Stimulated activated CD8-positive, alpha-beta memory T cell treated with anti-CD3 and anti-CD28 coated beads, Interleukin-7, amount 100 ng/mL, for 48 hours (primary cell): ENCODE measurements at regions not wholly inside any gene's neighbourhood (a gene's known extent, or its start where the extent isn't known, plus 50 kb on each side); places are given as distances from the start of the nearest gene placed in this dataset.

Source experiments
- DNase-seq, 2 donors: peaks; one replicate each; pipeline ENCODE4 v3.0.0-alpha.2; 2020; ENCODE audit warnings: low read depth in 1 of 2; ENCODE audit errors: extremely low read depth in 1 of 2

GRCh38 chr13:74045583-74045982 lies 88.6 kb downstream of the KLF12 start:
- no peak for DNase-seq

DNA sequence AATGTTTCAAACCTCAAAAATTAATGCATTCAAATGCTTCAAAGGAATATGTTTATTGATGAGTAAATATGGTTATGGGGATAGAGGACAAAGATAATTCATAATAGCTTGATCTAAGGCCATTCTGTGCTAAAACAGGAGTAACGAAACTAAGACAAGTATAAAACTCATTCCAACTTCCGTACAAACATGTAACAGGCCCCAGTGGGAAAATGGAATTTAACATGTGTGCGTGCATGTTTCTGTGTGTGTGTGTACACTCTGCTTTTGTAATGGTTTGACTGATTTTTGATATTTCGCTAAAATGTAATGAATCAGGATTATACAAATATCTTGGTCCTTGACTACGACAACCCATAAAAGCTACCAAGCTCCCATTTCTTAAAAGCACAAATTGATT lies 91.0 kb downstream of the KLF12 start:
- no peak for DNase-seq

GRCh38 chr13:74040200-74040599 lies 94.0 kb downstream of the KLF12 start:
- DNase-seq: no peak

GRCh38 chr13:74039667-74040066 lies 94.5 kb downstream of the KLF12 start:
- no peak for DNase-seq

GRCh38 chr13:74039154-74039553 lies 95.0 kb downstream of the KLF12 start:
- no peak for DNase-seq

- no peak for DNase-seq
Measured at GRCh38 chr13:74037762-74038161, 96.4 kb downstream of the KLF12 start.

GRCh38 chr13:74036373-74036772 lies 97.8 kb downstream of the KLF12 start:
- DNase-seq: no peak

- DNase-seq: no peak
Measured at GRCh38 chr13:74035896-74036295, 98.3 kb downstream of the KLF12 start.

DNA sequence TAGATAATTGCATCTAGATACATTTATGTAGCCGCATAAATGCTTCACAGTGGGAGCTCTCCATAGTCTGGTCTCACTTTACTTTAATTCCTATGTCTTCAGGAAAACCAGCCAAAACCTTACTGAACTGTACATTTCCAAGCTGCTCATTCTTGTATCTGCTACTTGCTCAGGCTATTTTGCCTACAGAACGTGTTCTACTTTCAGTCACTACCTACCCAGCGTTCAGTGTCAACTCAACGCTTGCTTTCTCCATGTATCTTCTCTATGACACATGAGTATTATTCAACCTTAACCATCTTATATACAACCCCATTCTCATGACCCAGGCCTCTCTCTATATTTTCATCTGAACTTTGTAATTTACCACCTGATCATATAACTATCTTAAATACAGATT lies 101.9 kb downstream of the KLF12 start:
- DNase-seq: no peak

DNA sequence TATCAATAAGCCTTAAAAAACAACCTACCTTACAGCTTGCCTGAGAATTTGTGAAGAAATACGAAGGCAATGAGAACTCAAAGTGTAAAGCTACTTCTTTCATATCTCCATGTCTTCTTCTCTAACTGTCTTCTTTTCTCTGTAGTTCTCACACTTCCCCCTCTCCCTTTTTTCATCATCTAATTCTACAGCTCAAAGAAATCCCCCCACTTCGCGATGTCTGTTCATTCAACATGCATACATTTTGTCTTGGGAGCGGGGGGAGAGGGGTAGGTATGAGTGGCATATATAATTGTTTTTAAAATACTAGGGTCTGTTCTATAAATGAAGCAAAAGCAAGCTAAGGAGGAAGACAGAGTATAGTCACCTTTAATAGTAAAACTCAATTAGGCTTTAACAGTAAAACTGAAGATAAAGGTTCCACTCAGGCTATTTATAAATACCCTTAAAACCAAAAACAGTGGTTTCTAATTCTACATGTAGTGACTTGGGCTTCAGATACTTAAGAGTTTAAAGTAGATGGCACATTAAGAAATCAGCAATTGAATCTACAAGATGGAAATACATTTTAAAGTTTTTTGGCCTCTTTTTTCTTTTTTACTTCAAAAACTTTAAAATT lies 106.9 kb downstream of the KLF12 start:
- DNase-seq: no peak

DNA sequence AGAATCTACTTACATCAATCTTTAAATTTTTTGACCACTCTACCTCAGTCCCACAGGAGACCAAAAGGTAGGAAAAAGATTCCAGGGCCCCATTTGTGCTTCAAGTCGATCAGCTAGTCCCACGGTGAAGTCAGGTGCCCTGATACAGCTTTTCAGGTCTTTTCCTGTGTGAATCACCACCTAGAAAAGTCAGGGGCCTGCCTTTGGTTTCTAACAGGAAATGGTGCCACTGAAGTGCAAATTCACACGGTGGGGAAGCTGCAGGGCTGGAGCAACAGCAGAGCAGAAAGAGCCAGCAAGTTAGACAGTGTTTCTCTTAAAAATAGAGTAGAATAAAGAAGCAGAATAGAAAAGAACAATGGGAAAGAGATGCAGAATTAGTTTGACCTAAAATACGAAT lies 107.5 kb downstream of the KLF12 start:
- peak; percentile 29 to 49 for DNase-seq

DNA sequence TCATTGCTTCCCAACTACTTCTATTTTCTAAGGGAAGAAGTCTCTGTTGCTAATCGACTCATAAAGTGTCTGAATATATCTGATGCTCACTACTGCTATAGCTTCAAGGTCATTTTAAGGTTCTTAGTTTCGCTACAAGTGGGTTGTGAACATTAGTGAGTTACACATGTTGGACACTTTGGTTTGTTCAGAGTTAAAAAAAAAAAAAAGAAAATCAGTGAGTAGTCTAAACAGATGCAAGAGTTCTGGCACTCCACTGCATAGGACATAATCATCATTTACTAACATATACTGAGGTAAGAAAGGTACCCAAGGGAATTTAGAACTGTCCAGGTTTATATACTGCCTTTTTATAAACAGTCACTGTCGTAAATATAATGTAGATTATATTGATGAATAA lies 108.8 kb downstream of the KLF12 start:
- DNase-seq: no peak

DNA sequence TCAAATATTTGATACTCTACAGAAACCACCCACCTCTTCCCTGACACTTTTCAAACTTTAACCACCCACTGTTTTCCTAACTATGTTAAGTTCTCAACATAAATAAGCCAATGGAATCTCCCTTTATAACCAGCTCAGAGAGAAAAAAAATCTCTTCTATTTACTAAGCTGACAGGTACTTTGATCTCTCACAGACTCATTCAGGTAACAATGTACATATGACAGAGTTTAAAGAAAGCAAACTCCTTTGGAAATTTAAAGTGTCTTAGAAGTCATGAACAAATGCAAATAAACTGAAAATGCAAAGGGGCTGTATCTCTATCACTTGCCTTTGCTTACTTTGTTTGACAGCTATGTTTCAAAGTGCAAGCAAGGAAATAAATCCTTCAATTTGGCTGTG lies 109.3 kb downstream of the KLF12 start:
- no peak for DNase-seq

DNA sequence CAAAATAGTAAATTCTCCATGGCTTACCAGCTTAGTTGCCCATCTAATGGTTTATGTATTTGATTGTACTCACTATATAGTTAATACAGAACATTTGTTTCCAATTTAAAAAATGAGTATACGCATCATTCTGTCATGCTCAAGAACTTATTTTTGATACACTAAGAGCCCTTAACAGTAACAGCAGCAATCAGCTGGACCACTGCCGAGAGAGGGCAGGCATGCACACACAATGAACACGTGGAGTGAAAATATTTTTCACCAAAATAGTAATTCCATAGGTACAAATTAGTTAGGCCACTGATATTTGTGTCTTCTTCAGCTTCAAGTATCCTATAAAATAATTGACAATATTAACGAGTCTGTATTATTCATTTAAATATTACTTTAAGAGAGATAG lies 109.9 kb downstream of the KLF12 start:
- no peak for DNase-seq

DNA sequence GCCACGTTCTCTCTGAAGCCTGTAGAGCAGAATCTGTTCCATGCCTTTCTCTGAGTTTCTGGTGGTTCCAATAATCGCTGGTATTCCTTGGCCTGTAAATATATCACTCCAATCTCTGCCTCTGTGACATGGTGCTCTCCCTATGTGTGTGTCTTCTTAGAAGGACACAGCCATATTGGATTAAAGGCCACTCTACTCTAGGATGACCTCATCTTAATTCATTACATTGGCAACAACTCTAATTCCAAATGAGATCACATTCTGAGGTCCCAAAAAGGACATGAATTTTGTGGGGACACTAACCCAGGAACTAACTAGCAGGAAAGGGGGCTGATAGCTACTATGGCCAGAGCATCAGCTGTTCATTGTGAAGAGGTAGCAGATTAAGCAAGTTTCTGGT lies 110.7 kb downstream of the KLF12 start:
- DNase-seq: no peak

- no peak for DNase-seq
Measured at GRCh38 chr13:74021505-74021904, 112.7 kb downstream of the KLF12 start.

DNA sequence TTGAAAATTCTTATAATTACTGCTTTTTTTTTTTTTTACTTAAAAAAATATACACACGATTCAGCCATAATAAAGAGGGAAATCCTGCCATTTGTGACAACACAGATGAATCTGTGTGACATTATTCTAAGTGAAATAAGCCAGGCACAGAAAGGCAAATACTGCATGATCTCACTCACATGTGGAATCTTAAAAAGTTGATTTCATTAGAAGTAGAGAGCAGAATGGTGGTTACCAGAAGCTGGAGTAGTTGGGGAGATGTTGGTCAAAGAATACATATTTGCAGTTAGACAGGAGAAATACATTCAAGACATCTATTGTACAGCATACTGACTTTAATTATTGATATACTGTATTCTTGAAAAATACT lies 116.2 kb downstream of the KLF12 start:
- DNase-seq: no peak

GRCh38 chr13:74017301-74018061 lies 116.7 kb downstream of the KLF12 start:
- no peak for DNase-seq

GRCh38 chr13:74015137-74015536 lies 119.1 kb downstream of the KLF12 start:
- no peak for DNase-seq

- no peak for DNase-seq
Measured at GRCh38 chr13:74009100-74009668, 125.0 kb downstream of the KLF12 start.

- no peak for DNase-seq
Measured at GRCh38 chr13:74006666-74007065, 127.5 kb downstream of the KLF12 start.
